ENCODE measurements at regions not wholly inside any gene's neighbourhood (a gene's known extent, or its start where the extent isn't known, plus 50 kb on each side); places are given as distances from the start of the nearest gene placed in this dataset.

DNA sequence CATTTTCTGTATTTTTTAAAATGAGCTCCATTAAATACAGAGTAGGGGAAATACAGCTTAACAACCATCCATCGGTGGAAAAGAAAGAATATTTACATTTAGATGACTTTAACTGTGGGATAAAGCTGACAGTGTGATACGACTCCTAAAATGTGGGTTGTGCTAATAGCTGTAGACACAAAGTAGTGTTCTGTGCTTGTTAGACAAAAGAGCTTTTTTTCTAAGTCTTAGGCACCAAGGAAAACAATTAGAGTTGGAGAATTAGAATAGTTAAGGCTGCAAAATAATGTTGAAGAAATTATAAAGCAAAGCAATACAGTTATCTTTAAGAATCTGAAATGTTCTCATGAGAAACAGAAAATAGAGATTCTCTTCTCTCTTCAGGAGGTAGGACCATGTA lies 307.7 kb upstream of the KIRREL3 start:
- DNase-seq (ENCODE audit: low spot score) = no peak

DNA sequence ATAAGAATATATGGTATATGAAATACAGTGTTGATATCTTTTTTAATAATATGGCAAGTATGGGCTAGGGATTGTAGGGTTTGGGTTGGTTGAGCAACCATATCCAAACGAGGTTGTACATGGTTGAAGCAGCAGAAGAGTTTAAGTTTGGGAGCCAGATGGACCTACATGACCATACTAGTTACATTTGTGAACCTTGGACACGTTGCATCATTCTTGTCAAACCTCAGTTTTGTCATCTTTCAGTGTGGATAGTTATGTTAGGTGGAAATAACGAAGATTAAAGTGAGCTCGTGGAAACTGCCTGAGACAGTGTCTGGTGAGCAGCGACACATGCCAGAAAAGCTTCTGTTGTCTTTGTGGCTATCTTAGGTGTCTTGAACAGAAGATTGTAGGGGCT lies 307.1 kb upstream of the KIRREL3 start:
- no peak for DNase-seq (ENCODE audit: low spot score)

DNA sequence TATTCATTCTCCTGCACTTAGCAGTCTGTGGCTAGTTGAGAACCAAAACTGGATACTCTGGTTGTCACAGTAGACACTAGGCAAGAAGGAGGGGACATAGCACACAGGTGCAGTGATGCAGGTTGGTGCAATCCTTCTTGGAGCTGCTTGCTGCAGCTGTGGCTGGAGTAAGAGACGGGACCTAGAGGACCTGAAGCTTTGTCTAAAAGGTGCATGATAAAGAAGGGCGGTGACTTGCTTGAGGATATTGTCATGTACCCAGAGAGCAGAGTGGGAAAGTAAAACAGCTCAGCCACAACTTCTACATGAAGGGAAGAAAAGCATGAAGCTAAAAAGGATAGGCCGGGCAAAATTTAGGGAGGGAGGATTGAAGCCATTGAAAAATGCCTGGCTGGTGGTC lies 304.1 kb upstream of the KIRREL3 start:
- no peak for DNase-seq (ENCODE audit: low spot score)

DNA sequence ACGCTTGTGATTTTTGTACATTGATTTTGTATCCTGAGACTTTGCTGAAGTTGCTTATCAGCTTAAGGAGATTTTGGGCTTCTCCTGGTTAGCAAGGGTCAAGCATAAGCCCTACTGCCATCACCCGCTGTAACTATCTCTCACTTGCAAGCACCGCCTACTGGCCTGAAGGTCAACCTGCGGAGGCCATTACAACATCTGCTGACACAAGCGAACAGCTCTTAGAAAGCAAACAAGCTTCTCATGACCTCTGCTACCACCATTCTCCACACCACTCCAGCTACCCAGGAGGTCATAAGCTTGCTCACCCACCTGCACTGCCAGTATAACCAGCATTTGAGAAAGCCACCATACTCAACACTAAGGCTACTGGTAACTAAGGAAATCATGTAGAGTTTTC lies 288.4 kb upstream of the KIRREL3 start:
- no peak for DNase-seq (ENCODE audit: low spot score)

DNA sequence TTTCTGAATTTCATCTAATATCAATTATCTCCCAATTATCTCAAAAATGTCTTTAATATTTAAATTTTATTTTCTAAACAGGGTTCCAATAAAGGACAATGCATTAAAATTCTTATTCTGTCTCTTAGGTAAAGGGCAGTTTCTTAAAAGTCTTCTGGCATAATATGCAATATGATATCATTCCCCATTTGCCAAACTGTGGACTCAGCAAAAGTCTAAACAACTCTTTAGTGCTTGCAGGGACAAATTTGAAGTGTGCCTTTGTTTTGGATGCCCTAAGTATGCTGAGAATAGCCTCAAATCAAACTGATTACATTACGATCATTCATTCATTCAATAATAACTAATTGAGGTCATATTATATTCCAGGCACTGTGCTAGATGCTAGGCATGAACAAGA lies 281.0 kb upstream of the KIRREL3 start:
- DNase-seq (ENCODE audit: low spot score) = no peak

DNA sequence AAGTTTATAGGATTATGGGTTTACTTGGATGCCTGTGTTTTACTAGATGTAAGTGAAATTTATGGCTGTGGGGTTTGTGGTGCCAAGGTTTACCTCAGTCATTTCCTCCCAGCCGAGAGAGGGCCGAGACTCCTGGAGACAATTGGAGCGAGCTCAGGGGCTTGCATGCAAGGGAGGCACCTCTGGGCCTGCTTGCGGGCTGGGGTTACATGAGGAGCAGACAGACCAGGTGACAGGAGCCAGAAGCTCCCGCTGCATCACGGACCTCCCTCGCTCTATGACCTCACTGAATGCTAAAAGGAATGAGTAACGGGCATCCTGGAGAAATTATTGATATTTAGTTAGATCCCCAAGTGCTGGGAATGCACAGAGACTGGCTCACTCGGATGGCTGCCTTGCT lies 275.2 kb upstream of the KIRREL3 start:
- DNase-seq (ENCODE audit: low spot score) = no peak

DNA sequence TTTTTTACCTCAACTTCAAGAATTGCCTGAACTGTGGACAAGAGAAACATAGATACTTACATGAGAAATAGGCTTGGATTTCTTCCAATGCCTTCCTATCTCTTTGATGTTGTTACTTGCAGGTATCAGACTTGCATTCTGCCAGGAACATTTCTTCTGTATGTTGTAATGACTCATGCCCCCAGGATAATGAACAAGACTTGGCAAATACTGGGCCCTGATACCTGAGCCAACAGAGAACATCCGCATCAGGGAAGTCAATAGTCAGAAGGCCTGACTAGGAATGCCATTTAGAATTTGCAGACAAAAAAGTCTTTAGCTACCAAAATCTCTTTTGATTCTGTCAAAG lies 273.7 kb upstream of the KIRREL3 start:
- no peak for DNase-seq (ENCODE audit: low spot score)

DNA sequence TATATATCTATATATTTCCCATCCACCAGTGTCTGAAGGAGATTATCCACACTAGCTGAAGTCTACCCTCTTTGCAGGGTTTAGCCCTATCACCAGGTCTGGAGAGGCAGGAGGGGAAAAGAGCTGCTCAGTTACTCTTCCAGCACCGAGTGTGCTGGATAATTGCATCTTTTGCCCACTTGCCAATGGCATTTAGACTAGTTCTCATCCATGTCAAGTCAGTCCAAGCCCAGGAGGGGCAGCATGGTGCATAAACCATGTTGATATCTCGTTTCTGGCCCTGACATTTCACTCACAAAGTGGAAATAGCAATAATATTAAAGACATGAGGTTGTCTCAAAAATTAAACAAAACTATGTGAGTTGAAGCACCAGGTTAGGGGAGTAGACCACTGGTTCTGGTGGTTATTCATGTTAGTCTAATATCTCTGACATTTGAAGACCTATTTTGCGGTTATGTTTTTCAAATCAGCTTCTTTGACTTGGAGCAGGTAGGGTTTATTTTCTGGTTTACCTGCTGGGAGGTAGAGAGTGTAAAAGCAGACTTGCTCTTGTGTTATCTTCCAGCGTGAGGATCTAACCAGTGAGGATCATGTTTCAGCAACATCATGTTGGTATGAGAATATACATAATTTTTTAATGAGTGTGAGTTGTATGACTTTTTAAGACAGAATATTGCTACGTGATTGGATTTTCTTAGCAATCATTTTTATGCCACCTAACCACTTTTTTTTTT lies 273.2 kb upstream of the KIRREL3 start:
- DNase-seq (ENCODE audit: low spot score) = no peak

DNA sequence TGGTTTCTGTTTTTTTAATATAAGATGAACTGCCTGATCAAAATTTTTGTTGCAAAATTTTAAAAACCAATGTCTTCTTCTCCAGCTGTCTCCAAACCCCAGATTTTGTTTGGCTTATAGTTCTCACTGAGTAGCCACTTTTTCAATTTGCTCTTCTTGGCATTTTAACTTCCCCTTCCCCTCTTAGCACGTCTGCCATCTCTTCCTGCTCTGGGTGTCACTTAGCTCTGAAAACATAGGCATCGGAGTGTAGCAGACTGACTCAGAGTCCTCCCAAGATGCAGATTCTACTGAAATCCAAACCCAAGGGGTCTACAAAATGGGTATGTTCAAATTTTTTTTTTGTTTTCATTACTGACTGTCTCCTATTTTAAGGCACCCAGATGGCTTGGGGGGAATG lies 270.3 kb upstream of the KIRREL3 start:
- no peak for DNase-seq (ENCODE audit: low spot score)

DNA sequence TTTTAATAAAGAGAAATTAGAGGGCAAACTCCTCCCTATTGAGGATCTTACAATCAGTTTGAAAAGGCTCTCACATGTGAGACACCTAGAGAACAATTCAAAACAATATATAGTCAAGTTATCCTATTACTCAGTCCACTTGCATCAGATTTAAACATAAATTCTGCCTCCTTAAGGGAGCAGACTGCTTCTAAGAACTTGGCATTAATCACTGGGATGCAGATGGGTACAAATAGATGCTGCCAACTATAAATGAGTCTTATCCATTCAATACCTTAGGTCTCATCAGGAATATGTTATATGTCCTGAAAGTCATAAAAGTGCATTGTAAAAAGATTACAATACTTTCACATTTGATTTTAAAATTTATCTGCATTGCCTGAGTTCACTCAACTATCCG lies 269.3 kb upstream of the KIRREL3 start:
- DNase-seq (ENCODE audit: low spot score) = no peak

DNA sequence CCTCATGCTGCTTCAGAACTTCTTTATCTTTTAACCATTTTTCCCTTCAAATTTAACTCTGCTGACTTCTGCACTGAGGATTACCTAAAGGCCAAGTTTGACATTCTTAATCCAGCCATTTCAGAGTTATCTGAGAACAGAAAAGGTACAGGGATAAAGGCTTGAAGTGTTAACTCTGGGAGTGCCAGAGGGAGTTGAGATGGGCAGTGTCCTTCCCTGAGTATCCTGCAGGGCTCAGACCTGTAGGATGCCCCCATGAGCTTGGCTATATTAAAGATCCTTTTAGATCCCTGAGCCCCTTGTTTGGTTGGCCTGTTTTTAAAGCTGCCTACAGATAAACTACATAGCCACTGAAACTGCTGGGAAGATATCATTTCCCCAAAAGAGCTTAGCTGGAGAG lies 268.4 kb upstream of the KIRREL3 start:
- DNase-seq (ENCODE audit: low spot score) = no peak

DNA sequence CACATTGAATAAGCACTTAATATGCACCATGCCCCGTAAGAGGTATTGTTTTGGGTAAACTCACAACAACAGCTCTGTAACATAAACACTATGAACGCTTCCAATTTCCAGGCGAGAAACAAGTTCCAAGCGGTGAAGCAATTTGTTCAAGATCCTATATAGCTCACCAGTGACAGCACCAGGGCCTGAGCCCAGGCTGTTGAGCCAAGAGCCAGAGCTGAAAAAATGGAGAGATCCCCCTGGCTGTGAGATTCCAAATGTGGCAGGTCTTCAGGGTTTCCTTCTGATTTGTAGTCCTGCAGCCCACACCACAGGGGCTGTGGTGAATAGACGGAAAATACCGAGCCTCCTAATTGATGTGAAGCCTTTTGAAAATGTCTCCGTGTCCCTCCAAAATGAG lies 268.0 kb upstream of the KIRREL3 start:
- DNase-seq (ENCODE audit: low spot score) = no peak

DNA sequence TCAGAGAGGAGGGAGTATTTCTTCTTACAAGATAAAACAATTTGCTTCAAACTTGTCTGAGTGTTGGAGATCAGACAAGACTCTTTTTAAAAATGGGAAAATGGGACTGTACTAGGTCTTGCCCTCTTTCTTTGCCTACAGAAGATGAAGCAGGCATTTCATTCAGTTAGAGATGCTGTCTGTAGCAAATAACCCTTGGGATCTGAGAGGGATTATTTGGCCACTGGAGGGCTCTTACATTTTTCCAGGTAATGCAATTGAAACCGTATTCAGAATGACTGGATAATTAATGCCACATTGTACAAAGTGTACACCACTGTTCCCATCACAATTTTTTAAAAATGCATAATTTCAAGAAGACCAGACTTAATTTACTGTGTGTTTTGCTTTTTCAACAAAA lies 258.5 kb upstream of the KIRREL3 start:
- DNase-seq (ENCODE audit: low spot score) = no peak

DNA sequence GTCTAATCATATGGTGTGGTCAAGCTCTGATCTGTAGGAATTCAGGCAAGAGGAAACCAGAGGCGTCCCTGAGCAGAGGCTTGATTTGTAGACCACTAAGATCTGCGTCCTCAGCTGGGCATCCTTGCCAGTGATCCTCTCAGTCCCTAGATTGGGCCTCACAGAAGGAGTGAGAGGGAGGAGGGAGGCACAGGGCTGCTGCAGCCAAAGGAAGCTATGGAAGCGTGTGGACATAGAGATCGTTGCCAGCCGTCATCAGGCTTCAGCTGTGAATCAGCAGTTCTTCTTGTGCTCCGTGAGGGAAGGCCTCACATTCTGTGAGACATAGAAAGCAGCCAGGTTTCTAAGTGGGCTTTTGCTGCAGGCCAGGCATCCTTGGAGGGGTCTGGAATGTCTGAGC lies 254.6 kb upstream of the KIRREL3 start:
- no peak for DNase-seq (ENCODE audit: low spot score)

DNA sequence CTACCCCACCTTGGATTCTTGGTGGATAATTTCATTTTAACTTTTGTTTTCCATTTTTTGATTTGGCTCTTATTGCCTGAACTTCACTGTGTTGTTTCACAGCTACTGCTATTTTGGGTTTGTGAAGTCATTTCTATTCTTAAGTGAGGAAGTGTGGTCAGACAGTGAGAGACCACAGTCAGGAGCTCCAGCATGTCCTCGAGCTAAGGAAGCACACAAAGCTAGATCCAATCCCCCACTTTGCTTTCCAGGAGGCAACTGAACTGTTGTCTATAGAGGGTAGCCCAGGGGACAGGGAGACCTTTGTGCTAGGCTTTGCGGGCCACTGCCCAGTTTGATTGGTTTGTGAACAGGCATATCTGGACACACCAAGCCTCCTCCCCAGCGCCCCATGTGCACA lies 251.8 kb upstream of the KIRREL3 start:
- no peak for DNase-seq (ENCODE audit: low spot score)

DNA sequence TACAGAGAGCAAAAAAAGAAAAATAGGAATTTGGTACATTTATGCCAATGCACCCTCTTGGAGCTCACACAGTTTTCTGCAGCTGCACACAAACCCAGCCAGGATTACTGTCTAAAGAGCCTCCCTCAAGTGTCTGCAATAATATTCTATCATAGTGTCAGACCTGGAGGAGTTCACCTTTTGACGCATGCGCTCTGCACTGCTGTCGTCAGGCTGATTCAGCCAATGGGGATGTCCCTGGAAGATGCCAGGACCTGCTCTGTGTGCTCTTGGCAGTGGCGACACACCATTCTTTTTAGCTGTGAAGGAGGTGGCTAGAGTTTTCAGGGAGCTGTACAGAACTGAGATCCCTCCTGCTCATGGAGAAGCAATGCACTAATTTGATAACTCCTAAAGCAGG lies 249.0 kb upstream of the KIRREL3 start:
- DNase-seq (ENCODE audit: low spot score) = no peak

DNA sequence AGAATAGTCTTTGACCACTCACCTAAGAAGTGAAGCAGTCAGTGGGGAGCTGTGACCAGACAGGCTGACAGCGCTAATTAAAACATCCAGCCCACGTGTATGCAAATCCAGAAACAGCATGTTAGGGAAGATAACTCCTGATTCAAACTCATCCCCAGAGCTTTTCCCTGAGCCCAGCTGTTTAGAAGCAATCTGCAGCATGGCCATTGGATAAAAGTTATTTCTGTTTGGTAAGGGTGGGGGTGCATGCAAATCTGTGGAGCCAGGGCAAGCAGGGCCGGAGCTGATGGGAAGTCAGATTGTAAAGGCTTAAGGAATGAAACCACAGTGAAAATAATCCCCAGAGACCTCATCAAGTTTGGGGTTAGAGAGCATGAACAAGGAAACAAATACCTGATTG lies 247.9 kb upstream of the KIRREL3 start:
- DNase-seq (ENCODE audit: low spot score) = no peak

DNA sequence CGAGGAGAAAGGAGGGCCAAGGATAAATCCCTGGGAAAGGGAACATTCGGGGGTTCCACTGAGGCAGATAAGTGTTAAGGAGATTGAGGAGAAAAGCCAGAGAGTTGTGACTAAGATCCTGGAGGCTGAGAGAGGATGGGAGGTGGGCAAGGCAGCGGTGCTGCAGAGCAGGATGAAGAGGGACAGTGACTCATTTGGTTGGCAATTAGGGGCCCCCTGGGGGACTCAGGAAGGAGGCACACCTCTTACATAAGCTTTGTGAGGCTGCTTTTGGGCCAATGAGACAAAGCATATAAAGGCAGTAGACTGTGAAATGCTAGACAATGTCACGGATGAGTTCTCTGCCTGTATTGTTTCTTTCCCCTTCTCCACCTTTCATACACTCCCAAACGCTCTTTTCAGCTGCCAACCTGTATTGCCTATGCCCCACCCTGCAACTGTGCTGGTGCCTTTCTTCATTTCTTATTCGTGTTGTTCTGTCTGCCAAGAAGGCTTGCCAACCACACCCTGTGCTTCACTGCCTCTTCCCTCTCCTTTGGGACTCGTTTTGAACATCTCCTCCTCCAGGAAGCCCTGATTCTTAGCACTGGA lies 246.8 kb upstream of the KIRREL3 start:
- no peak for DNase-seq (ENCODE audit: low spot score)

DNA sequence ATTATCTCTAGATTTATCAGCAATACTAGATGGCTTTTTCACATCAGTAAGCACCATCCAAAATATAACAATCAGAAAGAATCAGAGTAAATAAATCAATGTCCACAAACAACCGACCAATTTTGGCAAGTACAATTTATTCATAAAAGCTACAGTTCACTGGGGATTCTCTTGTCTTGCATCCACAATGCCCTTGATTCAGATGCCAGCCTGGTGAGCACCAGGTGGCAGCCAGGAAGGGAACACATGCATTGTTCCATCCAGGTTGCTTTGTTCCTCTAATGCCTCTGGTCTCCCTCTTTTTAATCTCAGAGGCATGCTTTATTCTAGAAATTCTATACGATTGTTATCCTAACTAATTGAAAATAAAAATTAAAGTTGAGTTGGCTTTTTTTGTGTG lies 242.1 kb upstream of the KIRREL3 start:
- DNase-seq (ENCODE audit: low spot score) = no peak

DNA sequence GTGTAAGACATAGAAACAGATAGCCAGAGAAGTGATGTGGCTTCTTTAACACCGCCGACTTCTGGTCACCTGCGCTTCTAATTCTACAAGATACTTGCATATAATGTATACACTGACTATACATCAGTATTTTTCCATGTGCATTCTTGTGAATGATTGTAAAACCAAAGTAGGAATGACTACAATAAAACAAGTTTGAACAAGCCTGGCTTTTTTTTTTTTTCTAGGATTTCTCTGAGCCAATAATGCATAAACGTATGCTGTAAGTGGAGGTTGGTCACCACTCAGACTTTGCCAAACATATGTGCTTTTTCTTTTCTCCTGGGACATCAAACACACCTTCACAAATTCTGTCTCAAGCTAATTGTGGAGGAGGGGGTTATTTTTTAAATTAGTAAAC lies 237.8 kb upstream of the KIRREL3 start:
- no peak for DNase-seq (ENCODE audit: low spot score)

DNA sequence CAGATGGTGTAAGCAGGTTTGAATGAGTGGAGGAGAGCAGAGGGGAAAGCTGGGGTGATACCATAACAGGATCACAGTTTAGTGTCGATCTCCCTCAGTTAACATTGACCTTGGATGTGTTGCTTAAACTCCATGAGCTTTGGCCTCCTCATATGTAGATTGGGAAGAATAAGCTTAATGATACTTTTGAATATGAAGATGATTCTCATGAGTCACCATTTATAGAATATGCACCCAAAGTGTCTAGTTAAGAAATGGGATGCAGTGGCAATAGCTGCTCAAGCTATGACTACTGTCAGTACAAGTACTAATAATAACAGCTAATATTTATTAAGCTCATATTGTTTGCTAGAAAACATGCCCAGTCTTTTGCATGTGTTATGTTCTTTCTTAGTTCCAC lies 236.2 kb upstream of the KIRREL3 start:
- no peak for DNase-seq (ENCODE audit: low spot score)

DNA sequence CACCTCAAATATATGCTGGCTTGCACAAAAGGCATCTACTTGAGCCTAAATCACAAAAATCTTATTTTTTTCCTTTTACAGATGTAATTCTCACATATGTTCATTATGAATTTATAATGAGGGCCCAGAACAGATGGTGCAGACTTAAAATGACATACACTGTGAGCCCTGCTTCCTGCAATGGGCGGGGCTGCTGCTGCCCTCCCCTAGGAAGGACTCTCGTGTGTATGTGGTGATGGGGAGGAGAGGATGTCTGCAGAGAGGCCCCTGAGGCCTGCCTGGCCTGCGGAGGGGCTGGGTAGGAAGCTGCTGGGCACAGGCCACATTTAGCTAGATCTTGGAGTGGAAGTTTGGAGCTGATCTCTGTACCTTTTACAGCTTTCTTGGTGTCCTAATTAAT lies 233.4 kb upstream of the KIRREL3 start:
- no peak for DNase-seq (ENCODE audit: low spot score)

DNA sequence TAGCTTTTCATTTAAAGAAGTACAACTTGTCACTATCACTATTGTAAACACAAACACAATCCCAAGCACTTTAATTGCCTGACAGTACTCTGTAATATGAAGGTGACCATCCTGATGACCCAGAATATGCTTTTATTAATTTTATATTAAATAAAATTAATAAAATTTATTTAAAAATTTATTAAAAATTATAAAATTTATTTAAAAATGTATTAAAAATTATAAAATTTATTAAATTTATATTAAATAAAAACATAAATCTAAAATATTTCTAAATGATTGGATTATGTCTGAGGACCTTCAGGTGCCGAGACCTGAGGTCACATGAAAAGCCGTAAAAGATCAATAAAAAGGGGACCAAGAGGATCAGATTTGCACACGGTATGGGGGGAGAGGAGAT lies 229.8 kb upstream of the KIRREL3 start:
- no peak for DNase-seq (ENCODE audit: low spot score)

DNA sequence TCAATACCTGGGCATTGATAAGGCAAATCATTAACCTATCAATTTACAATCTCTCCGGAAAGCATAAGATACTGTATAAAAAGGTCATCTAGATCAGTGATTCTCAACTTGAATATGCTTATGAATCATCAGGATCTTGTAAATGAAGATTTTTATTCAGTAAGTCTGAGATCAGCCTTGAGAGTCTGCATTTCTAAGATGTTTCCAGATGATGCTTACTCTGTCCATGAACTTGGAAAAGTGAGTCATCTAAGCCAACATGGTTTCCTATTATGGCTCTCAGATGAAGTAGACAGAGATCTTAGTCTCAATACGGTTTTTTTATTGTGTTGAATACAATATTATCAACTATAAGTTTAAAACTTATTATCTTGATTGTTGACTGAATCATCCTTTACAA lies 226.4 kb upstream of the KIRREL3 start:
- no peak for DNase-seq (ENCODE audit: low spot score)

DNA sequence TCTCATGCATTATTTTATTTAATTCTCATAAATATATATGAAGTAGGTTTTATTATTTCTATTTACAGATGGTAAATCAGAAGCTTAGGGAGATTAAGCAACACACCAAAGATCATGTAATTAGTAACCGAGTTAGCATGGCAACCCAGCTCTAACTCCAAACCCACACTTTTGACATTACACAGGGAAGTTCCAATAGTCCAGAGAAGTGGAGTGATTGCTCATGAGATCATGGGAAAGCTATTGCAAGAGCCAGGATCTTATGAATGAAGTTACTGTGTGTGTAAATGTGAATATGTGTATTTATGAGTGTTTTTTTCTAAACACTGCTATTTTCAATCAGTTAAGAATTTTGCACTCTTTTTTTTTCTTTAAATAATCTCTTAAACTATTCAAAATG lies 225.8 kb upstream of the KIRREL3 start:
- DNase-seq (ENCODE audit: low spot score) = no peak
